ENCODE measurements at regions not wholly inside any gene's neighbourhood (a gene's known extent, or its start where the extent isn't known, plus 50 kb on each side); places are given as distances from the start of the nearest gene placed in this dataset.

DNA sequence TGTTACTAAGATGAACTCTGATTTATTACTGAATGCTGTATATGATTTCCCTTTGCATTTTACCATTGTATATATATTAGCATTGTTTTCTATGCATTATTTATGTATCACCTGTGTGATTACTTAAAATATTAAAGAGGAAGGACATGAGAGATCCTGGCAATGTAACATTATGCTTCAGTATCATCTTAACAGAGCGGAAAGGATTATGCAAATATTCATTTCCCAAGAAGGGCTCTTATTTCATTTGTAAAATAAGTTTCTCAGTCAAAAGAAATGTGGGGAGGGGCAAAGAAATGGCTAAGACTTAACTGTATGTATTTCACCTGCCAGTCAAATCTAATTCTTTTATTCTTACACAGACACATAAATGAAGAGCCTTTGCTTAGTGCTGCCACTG is 654.2 kb upstream of the PKDCC start:
- TF ChIP-seq, protein P1, sequence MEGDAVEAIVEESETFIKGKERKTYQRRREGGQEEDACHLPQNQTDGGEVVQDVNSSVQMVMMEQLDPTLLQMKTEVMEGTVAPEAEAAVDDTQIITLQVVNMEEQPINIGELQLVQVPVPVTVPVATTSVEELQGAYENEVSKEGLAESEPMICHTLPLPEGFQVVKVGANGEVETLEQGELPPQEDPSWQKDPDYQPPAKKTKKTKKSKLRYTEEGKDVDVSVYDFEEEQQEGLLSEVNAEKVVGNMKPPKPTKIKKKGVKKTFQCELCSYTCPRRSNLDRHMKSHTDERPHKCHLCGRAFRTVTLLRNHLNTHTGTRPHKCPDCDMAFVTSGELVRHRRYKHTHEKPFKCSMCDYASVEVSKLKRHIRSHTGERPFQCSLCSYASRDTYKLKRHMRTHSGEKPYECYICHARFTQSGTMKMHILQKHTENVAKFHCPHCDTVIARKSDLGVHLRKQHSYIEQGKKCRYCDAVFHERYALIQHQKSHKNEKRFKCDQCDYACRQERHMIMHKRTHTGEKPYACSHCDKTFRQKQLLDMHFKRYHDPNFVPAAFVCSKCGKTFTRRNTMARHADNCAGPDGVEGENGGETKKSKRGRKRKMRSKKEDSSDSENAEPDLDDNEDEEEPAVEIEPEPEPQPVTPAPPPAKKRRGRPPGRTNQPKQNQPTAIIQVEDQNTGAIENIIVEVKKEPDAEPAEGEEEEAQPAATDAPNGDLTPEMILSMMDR (IDR thresholded peaks at IDR 0.05 in 8 of 11, conservative IDR thresholded peaks at IDR 0.05 in 3 of 11), result no peak
- TF ChIP-seq POLR2A (IDR thresholded peaks at IDR 0.05) (no peak), POLR2AphosphoS5 (IDR thresholded peaks at IDR 0.05) (no peak)
- intact Hi-C loops (cut with DNase I; ENCODE audit: low total_unique reads), result no loop called here
- Histone ChIP-seq H3K27ac (no peak overlapping the region), H3K4me3 (no peak overlapping the region), H3K9me3 (peaks cover 0 to 18% (median 8%) of the 10 kb centered on the region in 8 donors), H3K36me3 (no peaks in the 10 kb centered on the region), H3K4me1 (no peaks in the 10 kb centered on the region), H3K27me3 (replicated peaks in 1 of 7) (no peaks in the 10 kb centered on the region)
- WGBS, 5 donors, result 83 to 95% (median 91%) methylated on average over 1 of the region's 1 CpG
- DNase-seq, result no peak

DNA sequence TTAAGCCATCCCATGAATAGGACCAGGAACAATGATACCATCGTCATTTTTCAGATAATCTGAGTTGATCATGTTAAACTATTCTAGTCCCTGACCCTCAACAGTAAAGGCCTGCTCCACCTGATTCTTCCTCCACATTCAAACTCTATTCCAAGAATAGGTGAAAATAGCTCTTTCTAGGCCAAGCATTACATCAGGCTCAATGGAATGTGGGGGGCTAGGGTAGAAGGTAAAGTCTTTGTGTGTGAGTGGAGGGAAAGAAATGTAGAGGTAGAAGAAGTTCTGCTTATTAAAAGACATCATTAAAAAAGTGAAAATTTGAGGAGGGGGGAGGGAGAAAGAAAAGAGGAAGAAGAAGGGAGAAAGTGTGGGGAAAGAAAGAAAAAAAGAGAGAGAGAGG is 653.3 kb upstream of the PKDCC start:
- no peak overlapping the region for H3K4me3 ChIP-seq
- 75 to 96% (median 86%) methylated on average over 1 of the region's 1 CpG for WGBS, 5 donors
- intact Hi-C loops (cut with DNase I; ENCODE audit: low total_unique reads), result no loop called here
- no peaks in the 10 kb centered on the region for H3K27me3 ChIP-seq (replicated peaks in 1 of 7)
- TF ChIP-seq, protein P1 (IDR thresholded peaks at IDR 0.05 in 8 of 11, conservative IDR thresholded peaks at IDR 0.05 in 3 of 11), result no peak
- TF ChIP-seq POLR2A (IDR thresholded peaks at IDR 0.05) (no peak), POLR2AphosphoS5 (IDR thresholded peaks at IDR 0.05) (no peak)
- no peak for DNase-seq
- H3K36me3 ChIP-seq, result no peaks in the 10 kb centered on the region
- peaks cover 0 to 18% (median 8%) of the 10 kb centered on the region in 8 donors for H3K9me3 ChIP-seq
- H3K4me1 ChIP-seq, result no peaks in the 10 kb centered on the region
- no peak overlapping the region for H3K27ac ChIP-seq

DNA sequence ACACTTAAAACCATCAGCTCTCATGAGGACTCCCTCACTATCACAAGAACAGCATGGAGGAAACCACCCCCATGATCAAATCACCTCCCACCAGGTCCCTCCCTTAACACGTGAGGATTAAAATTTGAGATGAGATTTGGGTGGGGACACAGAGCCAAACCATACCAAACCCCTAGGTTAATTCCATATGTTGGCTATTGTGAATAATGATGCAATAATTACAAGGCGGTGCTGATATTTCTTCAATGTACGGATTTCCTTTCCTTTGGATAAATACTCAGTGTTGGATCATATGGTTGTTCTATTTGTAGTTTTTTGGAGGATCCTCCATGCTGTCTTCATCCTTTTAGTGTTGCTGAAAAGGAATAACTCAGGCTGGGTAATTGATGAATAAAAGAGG is 652.1 kb upstream of the PKDCC start:
- no peak overlapping the region for H3K4me3 ChIP-seq
- H3K27ac ChIP-seq, result no peak overlapping the region
- H3K9me3 ChIP-seq, result peaks cover 0 to 18% (median 8%) of the 10 kb centered on the region in 8 donors
- intact Hi-C loops (cut with DNase I; ENCODE audit: low total_unique reads), result no loop called here
- no peak for TF ChIP-seq POLR2A (IDR thresholded peaks at IDR 0.05)
- TF ChIP-seq, protein P1 (IDR thresholded peaks at IDR 0.05 in 8 of 11, conservative IDR thresholded peaks at IDR 0.05 in 3 of 11), result no peak
- no peak for TF ChIP-seq POLR2AphosphoS5 (IDR thresholded peaks at IDR 0.05)
- H3K27me3 ChIP-seq (replicated peaks in 1 of 7), result no peaks in the 10 kb centered on the region
- WGBS, 5 donors, result 87 to 97% (median 91%) methylated on average over 3 of the region's 3 CpGs
- no peaks in the 10 kb centered on the region for H3K36me3 ChIP-seq
- DNase-seq, result no peak
- H3K4me1 ChIP-seq, result no peaks in the 10 kb centered on the region

DNA sequence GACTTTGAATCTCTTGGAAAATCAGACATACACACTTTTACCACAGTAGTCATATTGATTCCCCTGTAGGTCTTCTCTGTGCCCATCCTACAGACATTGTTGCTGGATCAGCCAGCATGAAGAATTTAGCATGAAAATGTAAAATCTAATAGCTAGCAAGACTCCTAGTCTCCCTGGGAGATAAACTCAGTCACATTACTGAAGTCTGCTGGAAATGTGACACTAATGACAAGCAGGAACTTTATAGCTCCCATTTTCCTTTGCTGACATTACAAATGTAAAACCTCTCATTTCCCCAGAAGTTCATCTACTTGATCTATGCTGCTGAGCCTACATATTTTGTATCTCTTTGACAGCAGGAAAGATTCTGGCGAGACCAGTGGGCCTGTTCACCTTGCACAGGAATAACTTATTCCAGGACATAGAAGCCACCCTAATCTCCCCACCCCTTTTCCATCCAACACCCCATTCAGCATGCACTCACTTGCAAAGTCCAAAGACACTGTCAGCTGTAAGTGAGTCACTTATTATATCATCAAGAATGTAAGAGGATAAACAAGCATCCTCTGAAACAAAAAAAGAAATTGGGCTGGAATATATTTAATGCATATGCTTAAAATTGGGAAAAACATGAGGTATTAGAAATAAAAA is 648.3 kb upstream of the PKDCC start:
- no peak overlapping the region for H3K27ac ChIP-seq
- H3K27me3 ChIP-seq (replicated peaks in 1 of 7), result no peaks in the 10 kb centered on the region
- no peaks in the 10 kb centered on the region for H3K36me3 ChIP-seq
- TF ChIP-seq, protein P1 (IDR thresholded peaks at IDR 0.05 in 8 of 11, conservative IDR thresholded peaks at IDR 0.05 in 3 of 11), result no peak
- no peak for TF ChIP-seq POLR2A (IDR thresholded peaks at IDR 0.05)
- no peak for TF ChIP-seq POLR2AphosphoS5 (IDR thresholded peaks at IDR 0.05)
- no peak overlapping the region for H3K4me3 ChIP-seq
- H3K4me1 ChIP-seq, result no peaks in the 10 kb centered on the region
- WGBS, 5 donors, result 66 to 82% (median 77%) methylated on average over 1 of the region's 1 CpG
- intact Hi-C loops (cut with DNase I; ENCODE audit: low total_unique reads), result no loop called here
- peaks cover 0 to 14% (median 8%) of the 10 kb centered on the region in 8 donors for H3K9me3 ChIP-seq
- no peak for DNase-seq
